CD14-positive monocyte (primary cell): ENCODE measurements at regions not wholly inside any gene's neighbourhood (a gene's known extent, or its start where the extent isn't known, plus 50 kb on each side); places are given as distances from the start of the nearest gene placed in this dataset.

Experiments used
- DNase-seq, 3 donors: peaks; one replicate each; pipeline ENCODE4 v3.0.0-alpha.2; 2011 to 2022
- H2AFZ ChIP-seq: 2 replicates; pipeline ENCODE4 v1.6.0; 2012; ENCODE audit warnings: mild to moderate bottlenecking, low read depth, low read length, inconsistent platforms; ENCODE audit not compliant: insufficient read depth, poor library complexity, severe bottlenecking
- H3K27ac ChIP-seq, 2 donors: 1 replicate in 1 of 2; 2 replicates in 1 of 2; pipeline ENCODE4 v1.5.1; 2012 to 2013; ENCODE audit warnings: low read length in 2 of 2, control low read depth in 1 of 2, inconsistent platforms in 1 of 2, low read depth in 1 of 2, mild to moderate bottlenecking in 1 of 2
- H3K27me3 ChIP-seq, 2 donors: one replicate each; pipeline versions ENCODE4 v1.6.0 to v1.6.1; 2011 to 2013; ENCODE audit warnings: low read length in 2 of 2; ENCODE audit not compliant: control insufficient read depth in 2 of 2, insufficient read depth in 2 of 2
- H3K36me3 ChIP-seq, 2 donors: replicated peaks in 1 of 2; 1 replicate in 1 of 2; 2 replicates in 1 of 2; pipeline versions ENCODE4 v1.5.1 to v1.6.1; 2012 to 2013; ENCODE audit warnings: low read length in 2 of 2, control low read depth in 1 of 2, inconsistent platforms in 1 of 2, mild to moderate bottlenecking in 1 of 2; ENCODE audit not compliant: insufficient read depth in 2 of 2, control insufficient read depth in 1 of 2
- H3K4me1 ChIP-seq, 2 donors: 1 replicate in 1 of 2; 2 replicates in 1 of 2; pipeline versions ENCODE4 v1.5.1 to v1.6.1; 2012 to 2013; ENCODE audit warnings: low read length in 2 of 2, control low read depth in 1 of 2, inconsistent platforms in 1 of 2, mild to moderate bottlenecking in 1 of 2, moderate library complexity in 1 of 2; ENCODE audit not compliant: insufficient read depth in 2 of 2, control insufficient read depth in 1 of 2
- H3K4me2 ChIP-seq: replicated peaks from 2 replicates; pipeline ENCODE3; 2012; ENCODE audit warnings: low read length, moderate library complexity, mild to moderate bottlenecking; ENCODE audit not compliant: poor library complexity, severe bottlenecking; ENCODE audit errors: extremely low read depth
- H3K4me3 ChIP-seq, 3 experiments: fragments of 200-600 bp in 1 of 3; sonication (generic) in 1 of 3; replicated peaks in 1 of 3; 1 replicate in 2 of 3; 2 replicates in 1 of 3; pipeline ENCODE4 v1.5.1; 2011 to 2013; ENCODE audit warnings: low read length in 3 of 3, mild to moderate bottlenecking in 3 of 3, control low read depth in 2 of 3, low read depth in 2 of 3, inconsistent platforms in 1 of 3, moderate library complexity in 1 of 3
- H3K79me2 ChIP-seq: 2 replicates; pipeline ENCODE4 v1.6.0; 2012; ENCODE audit warnings: mild to moderate bottlenecking, control low read depth, inconsistent platforms, low read length, moderate library complexity; ENCODE audit not compliant: insufficient read depth
- H3K9ac ChIP-seq: 2 replicates; pipeline ENCODE4 v1.6.0; 2017; ENCODE audit warnings: low read length, mild to moderate bottlenecking; ENCODE audit not compliant: insufficient read depth, poor library complexity, severe bottlenecking
- H3K9me3 ChIP-seq, 2 donors: replicated peaks in 1 of 2; 1 replicate in 1 of 2; 2 replicates in 1 of 2; pipeline versions ENCODE4 v1.5.1 to v1.6.1; 2012 to 2013; ENCODE audit warnings: low read length in 2 of 2, control low read depth in 1 of 2; ENCODE audit not compliant: control insufficient read depth in 1 of 2, insufficient read depth in 1 of 2
- H4K20me1 ChIP-seq: 2 replicates; pipeline ENCODE4 v1.6.0; 2012; ENCODE audit warnings: mild to moderate bottlenecking, low read length, control low read depth, moderate library complexity; ENCODE audit not compliant: insufficient read depth
- H3K27ac Mint-ChIP-seq, 7 donors: one replicate each; pipeline ENCODE4 v1.8.0; 2020; ENCODE audit warnings: mild to moderate bottlenecking in 7 of 7, mixed read lengths in 7 of 7, moderate library complexity in 6 of 7, inconsistent platforms in 2 of 7
- H3K27me3 Mint-ChIP-seq, 3 donors: one replicate each; pipeline ENCODE4 v1.8.0; 2021 to 2022; ENCODE audit warnings: low read depth in 3 of 3, mild to moderate bottlenecking in 3 of 3, mixed read lengths in 3 of 3, moderate library complexity in 3 of 3, inconsistent platforms in 1 of 3
- H3K36me3 Mint-ChIP-seq, 2 donors: one replicate each; pipeline ENCODE4 v1.8.0; 2020; ENCODE audit warnings: mixed read lengths in 2 of 2, inconsistent platforms in 1 of 2, mild to moderate bottlenecking in 1 of 2
- H3K4me1 Mint-ChIP-seq: one replicate; pipeline ENCODE4 v1.8.0; 2020; ENCODE audit warnings: mild to moderate bottlenecking, mixed read lengths
- H3K4me3 Mint-ChIP-seq, 2 donors: one replicate each; pipeline ENCODE4 v1.8.0; 2020; ENCODE audit warnings: mild to moderate bottlenecking in 2 of 2, mixed read lengths in 2 of 2, moderate library complexity in 1 of 2
- H3K9me3 Mint-ChIP-seq, 7 donors: one replicate each; pipeline ENCODE4 v1.8.0; 2020 to 2022; ENCODE audit warnings: mixed read lengths in 7 of 7, mild to moderate bottlenecking in 6 of 7, moderate library complexity in 6 of 7, inconsistent platforms in 2 of 7
- CTCF ChIP-seq: fragments of 200-600 bp; IDR thresholded peaks from one replicate; pipeline ENCODE4 v1.8.0; 2022; ENCODE audit warnings: antibody characterized with exemption, mild to moderate bottlenecking
- WGBS: methylation state at CpG from one replicate; pipeline ENCODE4 v1.1.5; 2013; ENCODE audit warnings: missing lambda C conversion rate; ENCODE audit not compliant: insufficient coverage; 5-methylcytosine and 5-hydroxymethylcytosine counted together
- intact Hi-C, 2 donors: fragments of 100-400 bp; cut with micrococcal nuclease; formaldehyde crosslinking; loops; one replicate each; pipeline versions ENCODE4 v1.15.0 to v1.15.1; 2023

- no peak for DNase-seq
- Histone ChIP-seq H3K4me2 (no peak overlapping the region), H4K20me1 (no peaks in the 10 kb centered on the region), H3K4me3 (no peak overlapping the region), H3K9me3 (no peaks in the 10 kb centered on the region), H2AFZ (no peak overlapping the region), H3K36me3 (no peaks in the 10 kb centered on the region), H3K4me1 (no peaks in the 10 kb centered on the region), H3K27me3 (no peaks in the 10 kb centered on the region), H3K27ac (no peak overlapping the region), H3K9ac (no peak overlapping the region), H3K79me2 (no peaks in the 10 kb centered on the region)
- Mint-ChIP-seq H3K4me1 (no peaks in the 10 kb centered on the region), H3K27ac (no peak overlapping the region), H3K27me3 (no peaks in the 10 kb centered on the region), H3K36me3 (no peaks in the 10 kb centered on the region), H3K9me3 (peaks cover 0 to 10% (median 2%) of the 10 kb centered on the region in 7 donors), H3K4me3 (no peak overlapping the region)
- no CpG with 5 or more reads among the region's 1 CpG for WGBS
- intact Hi-C loops, result no loop called here
- TF ChIP-seq CTCF, result no peak
These were observed 262.9 kb upstream of the BTBD3 start for GRCh38 chr20:11654766-11655165.

GRCh38 chr20:11660673-11661072, 257.0 kb upstream of the BTBD3 start:
- intact Hi-C loops, result no loop called here

More at GRCh38 chr20:11660673-11661072, 257.0 kb upstream of the BTBD3 start:
- Mint-ChIP-seq H3K4me1 (no peaks in the 10 kb centered on the region), H3K27ac (no peak overlapping the region), H3K27me3 (peaks cover 0 to 4% (median 0%) of the 10 kb centered on the region in 3 donors), H3K36me3 (no peaks in the 10 kb centered on the region), H3K9me3 (peaks cover 0 to 11% (median 6%) of the 10 kb centered on the region in 7 donors), H3K4me3 (no peak overlapping the region)
- Histone ChIP-seq H3K9me3 (peaks cover 5 to 7% of the 10 kb centered on the region in 2 donors), H3K27ac (no peak overlapping the region), H3K27me3 (no peaks in the 10 kb centered on the region), H3K79me2 (no peaks in the 10 kb centered on the region), H3K4me2 (no peak overlapping the region), H3K9ac (no peak overlapping the region), H4K20me1 (no peaks in the 10 kb centered on the region), H2AFZ (no peak overlapping the region), H3K36me3 (no peaks in the 10 kb centered on the region), H3K4me1 (no peaks in the 10 kb centered on the region), H3K4me3 (no peak overlapping the region)
- no peak for DNase-seq
- TF ChIP-seq CTCF, result no peak
- no CpG with 5 or more reads among the region's 3 CpGs for WGBS
